Astrocyte (in vitro differentiated cells and primary cell): ENCODE measurements at regions not wholly inside any gene's neighbourhood (a gene's known extent, or its start where the extent isn't known, plus 50 kb on each side); places are given as distances from the start of the nearest gene placed in this dataset.

Source experiments
- EZH2 ChIP-seq: IDR thresholded peaks from 2 replicates; pipeline ENCODE4 v1.6.1; 2012; ENCODE audit warnings: mild to moderate bottlenecking, low read length, inconsistent platforms; ENCODE audit not compliant: insufficient read depth
- TF ChIP-seq, protein P1 (sequence below): IDR thresholded peaks from 2 replicates; pipeline ENCODE4 v1.5.1; 2011; ENCODE audit warnings: low read depth, mild to moderate bottlenecking, inconsistent platforms, low read length, moderate library complexity; ENCODE audit not compliant: insufficient read depth

DNA sequence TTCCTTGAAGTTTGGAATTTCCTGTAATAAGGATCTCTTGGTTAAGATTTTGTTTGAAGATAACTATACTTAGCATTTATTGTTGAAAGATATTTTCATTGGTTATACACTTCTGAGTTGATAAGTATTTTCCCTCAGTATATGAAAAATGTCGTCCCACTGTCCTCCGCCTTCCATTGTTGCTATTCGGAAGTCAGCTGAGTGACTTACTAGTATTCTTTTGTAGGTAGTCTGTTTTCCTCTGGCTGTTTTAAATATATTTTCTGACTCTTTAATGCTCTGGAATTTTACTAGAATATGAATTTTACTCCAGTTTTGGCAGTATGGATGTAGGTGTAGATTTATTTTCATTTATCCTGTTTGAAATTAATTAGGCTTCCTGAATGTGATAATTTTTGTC, 498.7 kb upstream of the NFIA start:
- TF ChIP-seq, protein P1, sequence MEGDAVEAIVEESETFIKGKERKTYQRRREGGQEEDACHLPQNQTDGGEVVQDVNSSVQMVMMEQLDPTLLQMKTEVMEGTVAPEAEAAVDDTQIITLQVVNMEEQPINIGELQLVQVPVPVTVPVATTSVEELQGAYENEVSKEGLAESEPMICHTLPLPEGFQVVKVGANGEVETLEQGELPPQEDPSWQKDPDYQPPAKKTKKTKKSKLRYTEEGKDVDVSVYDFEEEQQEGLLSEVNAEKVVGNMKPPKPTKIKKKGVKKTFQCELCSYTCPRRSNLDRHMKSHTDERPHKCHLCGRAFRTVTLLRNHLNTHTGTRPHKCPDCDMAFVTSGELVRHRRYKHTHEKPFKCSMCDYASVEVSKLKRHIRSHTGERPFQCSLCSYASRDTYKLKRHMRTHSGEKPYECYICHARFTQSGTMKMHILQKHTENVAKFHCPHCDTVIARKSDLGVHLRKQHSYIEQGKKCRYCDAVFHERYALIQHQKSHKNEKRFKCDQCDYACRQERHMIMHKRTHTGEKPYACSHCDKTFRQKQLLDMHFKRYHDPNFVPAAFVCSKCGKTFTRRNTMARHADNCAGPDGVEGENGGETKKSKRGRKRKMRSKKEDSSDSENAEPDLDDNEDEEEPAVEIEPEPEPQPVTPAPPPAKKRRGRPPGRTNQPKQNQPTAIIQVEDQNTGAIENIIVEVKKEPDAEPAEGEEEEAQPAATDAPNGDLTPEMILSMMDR, result no peak
- no peak for TF ChIP-seq EZH2
